GM12873 (cell line): ENCODE measurements at regions not wholly inside any gene's neighbourhood (a gene's known extent, or its start where the extent isn't known, plus 50 kb on each side); places are given as distances from the start of the nearest gene placed in this dataset.

Experiments
- TF ChIP-seq, protein P1 (sequence below): IDR thresholded peaks from 2 replicates; pipeline ENCODE4 v1.5.1; 2012; ENCODE audit warnings: low read depth, mild to moderate bottlenecking, moderate library complexity, low read length, control low read depth; ENCODE audit not compliant: insufficient read depth; ENCODE audit errors: missing control alignments

DNA sequence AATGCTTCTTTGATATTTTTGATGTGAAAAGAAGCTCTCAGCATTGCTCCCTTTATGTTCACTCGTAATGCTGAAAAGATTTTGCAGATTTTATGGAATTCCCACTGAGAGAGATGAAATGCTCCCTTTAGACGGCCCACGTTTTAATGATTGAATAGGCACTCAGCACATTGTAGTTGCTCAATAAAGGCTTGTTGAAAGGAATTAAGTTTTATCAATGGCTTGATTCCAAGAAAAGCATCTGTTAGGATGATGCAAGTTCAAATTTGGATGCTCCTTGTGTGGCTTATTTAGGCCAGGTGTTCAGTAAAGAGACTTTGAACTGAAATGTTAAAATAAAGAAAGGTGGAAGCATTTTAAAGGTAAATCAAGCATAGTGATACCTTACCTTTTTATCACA, 725.1 kb downstream of the EPHA4 start:
- TF ChIP-seq, protein P1, sequence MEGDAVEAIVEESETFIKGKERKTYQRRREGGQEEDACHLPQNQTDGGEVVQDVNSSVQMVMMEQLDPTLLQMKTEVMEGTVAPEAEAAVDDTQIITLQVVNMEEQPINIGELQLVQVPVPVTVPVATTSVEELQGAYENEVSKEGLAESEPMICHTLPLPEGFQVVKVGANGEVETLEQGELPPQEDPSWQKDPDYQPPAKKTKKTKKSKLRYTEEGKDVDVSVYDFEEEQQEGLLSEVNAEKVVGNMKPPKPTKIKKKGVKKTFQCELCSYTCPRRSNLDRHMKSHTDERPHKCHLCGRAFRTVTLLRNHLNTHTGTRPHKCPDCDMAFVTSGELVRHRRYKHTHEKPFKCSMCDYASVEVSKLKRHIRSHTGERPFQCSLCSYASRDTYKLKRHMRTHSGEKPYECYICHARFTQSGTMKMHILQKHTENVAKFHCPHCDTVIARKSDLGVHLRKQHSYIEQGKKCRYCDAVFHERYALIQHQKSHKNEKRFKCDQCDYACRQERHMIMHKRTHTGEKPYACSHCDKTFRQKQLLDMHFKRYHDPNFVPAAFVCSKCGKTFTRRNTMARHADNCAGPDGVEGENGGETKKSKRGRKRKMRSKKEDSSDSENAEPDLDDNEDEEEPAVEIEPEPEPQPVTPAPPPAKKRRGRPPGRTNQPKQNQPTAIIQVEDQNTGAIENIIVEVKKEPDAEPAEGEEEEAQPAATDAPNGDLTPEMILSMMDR = no peak

GRCh38 chr2:220847589-220847988, 724.5 kb downstream of the EPHA4 start:
- TF ChIP-seq, protein P1 = no peak

DNA sequence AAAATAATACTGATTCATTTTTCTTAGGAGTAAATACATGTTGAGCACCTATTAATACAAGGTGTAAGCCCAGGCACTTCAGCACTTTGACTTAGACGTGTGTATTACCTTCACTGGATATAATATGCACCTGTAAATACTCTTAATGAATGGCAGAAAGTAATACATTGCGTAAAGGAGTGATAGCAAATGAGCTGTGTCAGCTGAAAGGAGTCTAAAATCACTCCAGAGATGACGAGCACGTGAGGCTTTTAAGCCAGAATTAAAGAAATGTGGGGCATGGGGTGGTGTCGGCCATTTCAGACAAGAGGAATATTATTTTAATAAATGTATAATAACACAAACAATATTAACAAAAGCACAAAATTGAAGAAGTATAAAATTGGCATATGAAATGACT, 722.7 kb downstream of the EPHA4 start:
- TF ChIP-seq, protein P1 = no peak

DNA sequence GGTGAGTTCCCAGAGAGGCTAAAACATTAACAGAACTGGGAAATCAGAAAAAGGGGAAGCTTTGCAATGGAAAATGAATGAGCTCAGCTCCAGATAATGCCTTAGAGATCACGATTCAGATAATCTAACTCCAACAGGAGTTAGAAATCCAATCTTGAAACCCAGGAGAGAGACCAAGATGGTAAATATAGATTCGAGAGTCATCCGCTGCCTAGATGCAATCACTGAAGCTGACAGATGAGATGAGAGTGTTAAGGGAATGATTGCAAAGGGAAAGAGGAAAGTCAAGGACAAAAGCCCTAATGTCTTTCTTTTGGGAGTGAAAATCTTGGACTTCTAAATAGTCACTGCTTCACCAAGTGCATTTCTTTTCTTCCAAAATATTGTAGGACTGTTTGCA, 722.0 kb downstream of the EPHA4 start:
- TF ChIP-seq, protein P1 = no peak

GRCh38 chr2:220855296-220855695, 716.8 kb downstream of the EPHA4 start:
- TF ChIP-seq, protein P1 = no peak

GRCh38 chr2:220856486-220856885, 715.6 kb downstream of the EPHA4 start:
- TF ChIP-seq, protein P1 = no peak

GRCh38 chr2:220857368-220857767, 714.7 kb downstream of the EPHA4 start:
- TF ChIP-seq, protein P1 = no peak
